Brain microvascular endothelial cell (primary cell): ENCODE measurements at regions not wholly inside any gene's neighbourhood (a gene's known extent, or its start where the extent isn't known, plus 50 kb on each side); places are given as distances from the start of the nearest gene placed in this dataset.
A peak's percentile ranks its signal among the peaks of the same experiment; 100 is the strongest.

Source experiments
- DNase-seq: peaks from one replicate; pipeline ENCODE4 v3.0.0-alpha.2; 2020
- H3K27ac ChIP-seq: fragments of 250-450 bp; sonication (Bioruptor Pico); 2 replicates; pipeline ENCODE4 v1.5.1; 2020; ENCODE audit warnings: mild to moderate bottlenecking, moderate library complexity
- H3K27me3 ChIP-seq: fragments of 250-450 bp; sonication (Bioruptor Pico); replicated peaks from 2 replicates; pipeline ENCODE4 v1.5.1; 2020; ENCODE audit warnings: mild to moderate bottlenecking
- H3K36me3 ChIP-seq: fragments of 250-450 bp; sonication (Bioruptor Pico); replicated peaks from 2 replicates; pipeline ENCODE4 v1.5.1; 2020; ENCODE audit warnings: mild to moderate bottlenecking
- H3K4me3 ChIP-seq: 2 replicates; pipeline ENCODE4 v1.5.1; 2011; ENCODE audit warnings: low read depth, mild to moderate bottlenecking, control low read depth, low read length, moderate library complexity
- CTCF ChIP-seq: IDR thresholded peaks from 2 replicates; pipeline ENCODE4 v1.5.1; 2011; ENCODE audit warnings: low read depth, mild to moderate bottlenecking, moderate library complexity, low read length, control low read depth, inconsistent platforms; ENCODE audit errors: missing control alignments
- in situ Hi-C: cut with HindIII; loops from 2 replicates; pipeline ENCODE4 v1.10.0; 2017; ENCODE audit warnings: low sequenced_read_pairs, low pct_ligation_motif_present

- no peak for TF ChIP-seq CTCF
- no peak for DNase-seq
- Histone ChIP-seq H3K4me3 (no peak overlapping the region), H3K36me3 (no peaks in the 10 kb centered on the region), H3K27ac (no peak overlapping the region), H3K27me3 (no peaks in the 10 kb centered on the region)
- in situ Hi-C loops: no loop called here
Observed at GRCh38 chr18:33841221-33841967, 263.4 kb downstream of the ASXL3 start.

GRCh38 chr18:33840212-33840593 lies 262.2 kb downstream of the ASXL3 start:
- TF ChIP-seq CTCF: no peak
- no peaks in the 10 kb centered on the region for H3K27me3 ChIP-seq
- H3K36me3 ChIP-seq: no peaks in the 10 kb centered on the region
- no peak overlapping the region for H3K27ac ChIP-seq
- H3K4me3 ChIP-seq: no peak overlapping the region
- no peak for DNase-seq
- in situ Hi-C loops: no loop called here

- no peaks in the 10 kb centered on the region for H3K27me3 ChIP-seq
- no peak overlapping the region for H3K4me3 ChIP-seq
- peak; percentile 75 for TF ChIP-seq CTCF
- in situ Hi-C loops: no loop called here
- H3K36me3 ChIP-seq: no peaks in the 10 kb centered on the region
- no peak overlapping the region for H3K27ac ChIP-seq
- DNase-seq: peak; percentile 50
Observed at GRCh38 chr18:33839452-33840211, 261.6 kb downstream of the ASXL3 start.

- Histone ChIP-seq H3K36me3 (no peaks in the 10 kb centered on the region), H3K4me3 (no peak overlapping the region), H3K27me3 (no peaks in the 10 kb centered on the region), H3K27ac (no peak overlapping the region)
- TF ChIP-seq CTCF: no peak
- no peak for DNase-seq
- in situ Hi-C loops: no loop called here
Observed at GRCh38 chr18:33838054-33838453, 260.0 kb downstream of the ASXL3 start.

GRCh38 chr18:33837191-33837590 lies 259.2 kb downstream of the ASXL3 start:
- Histone ChIP-seq H3K4me3 (no peak overlapping the region), H3K36me3 (no peaks in the 10 kb centered on the region), H3K27me3 (no peaks in the 10 kb centered on the region), H3K27ac (no peak overlapping the region)
- in situ Hi-C loops: no loop called here
- no peak for TF ChIP-seq CTCF
- no peak for DNase-seq
